Endothelial cell of umbilical vein (primary cell): ENCODE measurements at regions not wholly inside any gene's neighbourhood (a gene's known extent, or its start where the extent isn't known, plus 50 kb on each side); places are given as distances from the start of the nearest gene placed in this dataset.
A peak's percentile ranks its signal among the peaks of the same experiment; 100 is the strongest.

Experiments
- BruUV-seq: library from RNA; stranded (reverse); fragments of 400-500 nt; replicated peaks from 2 replicates; lab custom pipeline; 2021; lab: Mats Ljungman, UMichigan
- CTCF ChIA-PET: fragments of 300-600, 350-600 bp; sonication (Branson Sonifier 250); formaldehyde crosslinking; loops from one replicate; lab custom pipeline; 2021; ENCODE audit warnings: antibody characterized with exemption, inconsistent platforms; lab: Charles Lee
- POLR2A ChIA-PET: fragments of 300-600, 350-600 bp; sonication (Branson Sonifier 250); formaldehyde crosslinking; loops from one replicate; lab custom pipeline; 2021; ENCODE audit warnings: antibody characterized with exemption, inconsistent platforms; lab: Charles Lee
- DNase-seq: peaks from one replicate; pipeline ENCODE4 v3.0.0-alpha.2; 2011; ENCODE audit warnings: low read depth, low spot score
- FAIRE-seq: peaks from 2 replicates; lab custom pipeline; 2011; peaks lifted over from hg19 to GRCh38; lab: Jason Lieb, UNC
- H2AFZ ChIP-seq: 2 replicates; pipeline ENCODE4 v1.6.0; 2012; ENCODE audit warnings: low read depth, low read length, control low read depth, inconsistent platforms
- H3K27ac ChIP-seq: 2 replicates; pipeline ENCODE4 v1.5.1; 2011; ENCODE audit warnings: low read depth, mild to moderate bottlenecking, control low read depth, low read length, moderate library complexity; ENCODE audit not compliant: insufficient read depth
- H3K27me3 ChIP-seq, 2 experiments: 2 replicates each; pipeline versions ENCODE4 v1.6.0 to v1.6.1; 2011; ENCODE audit warnings: low read length in 2 of 2, mixed read lengths in 1 of 2; ENCODE audit not compliant: control insufficient read depth in 2 of 2, insufficient read depth in 2 of 2
- H3K36me3 ChIP-seq, 2 experiments: 2 replicates in 1 of 2; 3 replicates in 1 of 2; pipeline ENCODE4 v1.5.1; 2011; ENCODE audit warnings: low read length in 2 of 2, mild to moderate bottlenecking in 1 of 2, moderate library complexity in 1 of 2; ENCODE audit not compliant: control insufficient read depth in 2 of 2, insufficient read depth in 2 of 2; ENCODE audit errors: extremely low read depth in 1 of 2
- H3K4me1 ChIP-seq: 3 replicates; pipeline ENCODE4 v1.5.1; 2011; ENCODE audit warnings: mild to moderate bottlenecking, low read length; ENCODE audit not compliant: control insufficient read depth, insufficient read depth; ENCODE audit errors: extremely low read depth
- H3K4me2 ChIP-seq: 2 replicates; pipeline ENCODE4 v1.6.1; 2011; ENCODE audit warnings: low read length, control low read depth, mixed read lengths; ENCODE audit not compliant: insufficient read depth
- H3K4me3 ChIP-seq, 3 experiments: fragments of 200-600 bp in 1 of 3; sonication (generic), shearing (Covaris generic) in 1 of 3; replicated peaks in 1 of 3; 2 replicates each; pipeline ENCODE4 v1.5.1; 2011 to 2016; ENCODE audit warnings: control low read depth in 3 of 3, low read length in 3 of 3, mild to moderate bottlenecking in 2 of 3, inconsistent platforms in 1 of 3, low read depth in 1 of 3, moderate library complexity in 1 of 3; ENCODE audit not compliant: insufficient read depth in 1 of 3
- H3K79me2 ChIP-seq: 2 replicates; pipeline ENCODE4 v1.6.0; 2012; ENCODE audit warnings: low read length, inconsistent platforms; ENCODE audit not compliant: control insufficient read depth, insufficient read depth
- H3K9ac ChIP-seq: replicated peaks from 2 replicates; pipeline ENCODE3; 2011; ENCODE audit warnings: low read length, control low read depth; ENCODE audit not compliant: insufficient read depth; ENCODE audit errors: extremely low read depth
- H3K9me1 ChIP-seq: replicated peaks from 3 replicates; pipeline ENCODE4 v1.6.0; 2011; ENCODE audit warnings: mild to moderate bottlenecking, low read length; ENCODE audit not compliant: control insufficient read depth, insufficient read depth; ENCODE audit errors: extremely low read depth
- H3K9me3 ChIP-seq: replicated peaks from 2 replicates; pipeline ENCODE4 v1.5.1; 2012; ENCODE audit warnings: low read length, inconsistent platforms; ENCODE audit not compliant: control insufficient read depth, insufficient read depth
- H4K20me1 ChIP-seq: replicated peaks from 2 replicates; pipeline ENCODE3; 2011; ENCODE audit warnings: mild to moderate bottlenecking, low read length; ENCODE audit not compliant: control insufficient read depth, insufficient read depth; ENCODE audit errors: extremely low read depth
- CTCF ChIP-seq, 2 donors: IDR thresholded peaks; 1 replicate in 1 of 2; 2 replicates in 1 of 2; pipeline ENCODE4 v1.5.1; 2011; ENCODE audit warnings: low read length in 2 of 2, mild to moderate bottlenecking in 2 of 2, moderate library complexity in 2 of 2, control low read depth in 1 of 2, inconsistent platforms in 1 of 2, low read depth in 1 of 2; ENCODE audit not compliant: insufficient read depth in 1 of 2; ENCODE audit errors: extremely low read depth in 1 of 2
- EZH2 ChIP-seq: IDR thresholded peaks from 2 replicates; pipeline ENCODE4 v1.6.1; 2012; ENCODE audit warnings: borderline replicate concordance, low read depth, mild to moderate bottlenecking, moderate library complexity, low read length, inconsistent platforms; ENCODE audit not compliant: severe bottlenecking
- FOS ChIP-seq: IDR thresholded peaks from 2 replicates; pipeline ENCODE4 v1.6.1; 2011; ENCODE audit warnings: mild to moderate bottlenecking, low read length, moderate library complexity, borderline replicate concordance; ENCODE audit not compliant: insufficient read depth
- GATA2 ChIP-seq: IDR thresholded peaks from 2 replicates; pipeline ENCODE4 v1.7.0; 2011; ENCODE audit warnings: low read depth, mild to moderate bottlenecking, moderate library complexity, mixed read lengths, low read length; ENCODE audit not compliant: insufficient read length, insufficient read depth
- JUN ChIP-seq: IDR thresholded peaks from 2 replicates; pipeline ENCODE4 v1.6.1; 2011; ENCODE audit warnings: borderline replicate concordance, low read depth; ENCODE audit not compliant: insufficient read length, insufficient read depth
- MYC ChIP-seq: IDR thresholded peaks from one replicate; pipeline ENCODE4 v1.6.1; 2011; ENCODE audit warnings: mild to moderate bottlenecking, low read depth, low read length
- POLR2A ChIP-seq: IDR thresholded peaks from 2 replicates; pipeline ENCODE4 v1.6.1; 2012; ENCODE audit warnings: low read depth, mild to moderate bottlenecking, control low read depth, low read length
- POLR2AphosphoS5 ChIP-seq: IDR thresholded peaks from 2 replicates; pipeline ENCODE4 v1.6.1; 2012; ENCODE audit warnings: low read depth, mild to moderate bottlenecking, control low read depth, low read length, moderate library complexity; ENCODE audit not compliant: insufficient read depth
- dilution Hi-C: fragments of 300-500 bp; cut with MboI; formaldehyde crosslinking; loops from one replicate; pipeline ENCODE4 v1.15.0; 2019; ENCODE audit warnings: low sequenced_read_pairs; ENCODE audit not compliant: extremely low pct_ligation_motif_present
- intact Hi-C: fragments of 100-400 bp; cut with micrococcal nuclease; formaldehyde crosslinking; loops from one replicate; pipeline ENCODE4 v1.10.0; 2022
- TF ChIP-seq, protein P1 (sequence below): IDR thresholded peaks from 2 replicates; pipeline ENCODE4 v1.6.1; 2011; ENCODE audit not compliant: insufficient read depth, insufficient read length

DNA sequence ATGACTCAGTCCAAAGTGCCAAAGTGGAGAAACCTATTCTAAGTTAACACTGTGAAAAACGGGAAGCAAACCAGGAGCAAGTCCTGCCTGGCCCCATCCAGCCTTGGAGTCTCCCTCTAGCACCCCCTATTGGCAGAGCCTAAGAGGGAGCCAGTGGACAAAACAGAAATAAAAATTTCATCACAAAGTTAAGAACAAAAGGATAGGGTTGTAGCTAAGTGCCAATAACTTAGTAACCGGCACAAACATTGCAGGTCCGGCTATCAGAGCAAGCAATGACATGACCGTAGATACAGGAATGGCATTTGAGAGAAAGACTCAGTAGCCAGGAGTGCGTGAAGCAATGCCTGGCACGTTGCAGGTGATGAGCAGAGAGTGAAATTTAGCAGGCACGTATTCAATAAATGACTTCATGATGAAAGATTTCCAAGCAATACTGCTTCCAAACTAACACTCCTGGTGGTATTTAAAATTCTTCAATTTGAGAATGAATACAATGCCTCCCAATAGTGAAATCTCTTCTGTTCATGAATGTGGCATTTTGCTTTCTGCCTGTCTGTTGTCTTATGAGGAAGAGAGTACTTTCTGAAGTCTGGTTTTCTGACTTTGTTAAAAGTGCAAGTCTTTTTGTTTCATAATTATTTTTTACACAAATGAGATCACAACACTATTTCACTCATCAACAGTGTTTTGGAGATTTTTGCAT lies 391.0 kb downstream of the OMA1 start:
- Histone ChIP-seq H3K4me3 (no peak overlapping the region), H4K20me1 (no peaks in the 10 kb centered on the region), H3K4me2 (no peak overlapping the region), H3K9me3 (no peaks in the 10 kb centered on the region), H3K36me3 (no peaks in the 10 kb centered on the region), H3K27ac (no peak overlapping the region), H3K27me3 (no peaks in the 10 kb centered on the region), H3K9me1 (no peaks in the 10 kb centered on the region), H3K9ac (no peak overlapping the region), H2AFZ (no peak overlapping the region), H3K79me2 (no peaks in the 10 kb centered on the region), H3K4me1 (no peaks in the 10 kb centered on the region)
- CTCF ChIA-PET, result no interaction called here
- intact Hi-C loops (no loop called here), dilution Hi-C loops (no loop called here)
- FAIRE-seq (no peak), DNase-seq (no peak)
- BruUV-seq, result no TSS peak
- no peak for TF ChIP-seq FOS
- peak in 1 of 2 donors; percentile 24 for TF ChIP-seq CTCF (IDR thresholded peaks at IDR 0.05; ENCODE audit: extremely low read depth in 1 of 2, insufficient read depth in 1 of 2, low read depth in 1 of 2, low read length in 2 of 2)
- TF ChIP-seq POLR2A, result no peak
- no peak for TF ChIP-seq GATA2
- POLR2A ChIA-PET, result no interaction called here

- no peaks in the 10 kb centered on the region for H3K79me2 ChIP-seq
- no peak overlapping the region for H3K9ac ChIP-seq
- BruUV-seq, result no TSS peak
- H4K20me1 ChIP-seq, result no peaks in the 10 kb centered on the region
- no peaks in the 10 kb centered on the region for H3K36me3 ChIP-seq
- dilution Hi-C loops (no loop called here), intact Hi-C loops (no loop called here)
- H3K4me1 ChIP-seq, result no peaks in the 10 kb centered on the region
- H3K27ac ChIP-seq, result no peak overlapping the region
- no peak overlapping the region for H3K4me3 ChIP-seq
- ChIA-PET POLR2A (no interaction called here), CTCF (no interaction called here)
- no peaks in the 10 kb centered on the region for H3K27me3 ChIP-seq
- H3K9me3 ChIP-seq, result no peaks in the 10 kb centered on the region
- no peak overlapping the region for H2AFZ ChIP-seq
- DNase-seq (no peak), FAIRE-seq (no peak)
- H3K9me1 ChIP-seq, result no peaks in the 10 kb centered on the region
- TF ChIP-seq GATA2 (no peak), MYC (no peak), JUN (no peak), POLR2AphosphoS5 (no peak), CTCF (IDR thresholded peaks at IDR 0.05; ENCODE audit: extremely low read depth in 1 of 2, insufficient read depth in 1 of 2, low read depth in 1 of 2, low read length in 2 of 2) (no peak), EZH2 (no peak)
- TF ChIP-seq, protein P1, sequence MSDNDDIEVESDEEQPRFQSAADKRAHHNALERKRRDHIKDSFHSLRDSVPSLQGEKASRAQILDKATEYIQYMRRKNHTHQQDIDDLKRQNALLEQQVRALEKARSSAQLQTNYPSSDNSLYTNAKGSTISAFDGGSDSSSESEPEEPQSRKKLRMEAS, result no peak
- H3K4me2 ChIP-seq, result no peak overlapping the region
Measured at GRCh38 chr1:58154256-58154655, 392.3 kb downstream of the OMA1 start.
